ENCODE measurements at regions not wholly inside any gene's neighbourhood (a gene's known extent, or its start where the extent isn't known, plus 50 kb on each side); places are given as distances from the start of the nearest gene placed in this dataset.

DNA sequence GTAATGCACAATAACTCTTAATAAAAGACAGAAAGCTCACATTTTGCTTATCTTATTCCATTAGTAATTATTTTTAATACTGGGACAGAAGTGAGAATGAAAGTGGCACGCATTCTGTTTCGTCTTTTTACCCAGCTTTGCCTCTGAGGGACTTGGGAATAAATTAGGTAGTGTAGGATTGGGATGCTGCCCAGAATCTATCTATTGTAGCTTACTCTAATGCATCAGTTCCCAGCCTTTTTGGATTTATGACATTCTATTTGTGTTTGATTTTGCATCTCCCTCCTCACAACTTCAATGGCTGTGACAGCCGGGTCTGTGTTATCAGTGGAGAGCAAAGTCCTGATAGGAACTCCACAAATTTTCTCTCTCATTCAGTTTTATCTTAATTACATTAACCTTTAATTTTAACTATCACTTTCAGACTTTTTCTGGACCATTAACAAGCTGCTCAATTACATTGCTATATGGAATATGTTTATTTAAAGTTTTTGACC, 62.9 kb upstream of the TULP4 start:
- Histone ChIP-seq H3K36me3 (ENCODE audit: insufficient read depth, low read length, poor library complexity, severe bottlenecking) (no peaks in the 10 kb centered on the region), H3K9me3 (ENCODE audit: low read depth, low read length, poor library complexity, severe bottlenecking) (no peaks in the 10 kb centered on the region), H3K4me1 (ENCODE audit: insufficient read depth, low read length, poor library complexity, severe bottlenecking) (peaks cover 6% of the 10 kb centered on the region), H3K4me3 (ENCODE audit: low read depth, low read length, poor library complexity, severe bottlenecking) (no peak overlapping the region), H3K27ac (ENCODE audit: low read depth, low read length, poor library complexity, severe bottlenecking) (no peak overlapping the region), H3K27me3 (replicated peaks; ENCODE audit: insufficient read depth, low read depth, low read length, poor library complexity) (no peaks in the 10 kb centered on the region)
- CTCF ChIA-PET: no interaction called here
- no peak for TF ChIP-seq EZH2 (IDR thresholded peaks at IDR 0.05; ENCODE audit: borderline replicate concordance, low read depth, low read length, poor library complexity, severe bottlenecking)
- TF ChIP-seq, protein P1, sequence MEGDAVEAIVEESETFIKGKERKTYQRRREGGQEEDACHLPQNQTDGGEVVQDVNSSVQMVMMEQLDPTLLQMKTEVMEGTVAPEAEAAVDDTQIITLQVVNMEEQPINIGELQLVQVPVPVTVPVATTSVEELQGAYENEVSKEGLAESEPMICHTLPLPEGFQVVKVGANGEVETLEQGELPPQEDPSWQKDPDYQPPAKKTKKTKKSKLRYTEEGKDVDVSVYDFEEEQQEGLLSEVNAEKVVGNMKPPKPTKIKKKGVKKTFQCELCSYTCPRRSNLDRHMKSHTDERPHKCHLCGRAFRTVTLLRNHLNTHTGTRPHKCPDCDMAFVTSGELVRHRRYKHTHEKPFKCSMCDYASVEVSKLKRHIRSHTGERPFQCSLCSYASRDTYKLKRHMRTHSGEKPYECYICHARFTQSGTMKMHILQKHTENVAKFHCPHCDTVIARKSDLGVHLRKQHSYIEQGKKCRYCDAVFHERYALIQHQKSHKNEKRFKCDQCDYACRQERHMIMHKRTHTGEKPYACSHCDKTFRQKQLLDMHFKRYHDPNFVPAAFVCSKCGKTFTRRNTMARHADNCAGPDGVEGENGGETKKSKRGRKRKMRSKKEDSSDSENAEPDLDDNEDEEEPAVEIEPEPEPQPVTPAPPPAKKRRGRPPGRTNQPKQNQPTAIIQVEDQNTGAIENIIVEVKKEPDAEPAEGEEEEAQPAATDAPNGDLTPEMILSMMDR (conservative IDR thresholded peaks at IDR 0.05; ENCODE audit: low read depth, low read length): no peak
- POLR2A ChIA-PET (ENCODE audit: low non-redundant PET): no interaction called here
- DNase-seq (ENCODE audit: low spot score): no peak
- BruUV-seq (replicated peaks): no TSS peak
- intact Hi-C loops (cut with micrococcal nuclease; ENCODE audit: unreplicated experiment): no loop called here

DNA sequence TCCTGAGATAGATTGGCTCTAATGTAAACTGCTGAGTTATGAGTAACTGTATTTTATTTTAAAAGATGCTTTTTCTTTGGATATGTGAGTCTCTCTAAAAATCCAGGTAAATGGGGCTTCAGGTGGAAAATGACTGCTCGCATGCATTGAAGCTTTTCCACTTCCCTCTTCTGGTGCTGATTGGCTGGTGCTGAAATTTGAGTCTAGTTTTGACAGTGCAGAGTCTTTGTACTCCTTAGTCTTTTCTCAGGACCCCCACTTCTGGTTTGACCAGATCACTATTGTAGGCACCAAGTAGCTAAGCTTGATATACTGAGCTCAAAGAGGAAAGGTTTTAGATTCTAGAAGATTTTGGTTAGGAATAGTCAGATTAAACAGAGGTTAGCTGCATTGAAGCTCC, 60.7 kb upstream of the TULP4 start:
- no peaks in the 10 kb centered on the region for H3K36me3 ChIP-seq (ENCODE audit: insufficient read depth, low read length, poor library complexity, severe bottlenecking)
- ChIA-PET POLR2A (ENCODE audit: low non-redundant PET) (no interaction called here), CTCF (no interaction called here)
- TF ChIP-seq, protein P1 (conservative IDR thresholded peaks at IDR 0.05; ENCODE audit: low read depth, low read length): no peak
- TF ChIP-seq EZH2 (IDR thresholded peaks at IDR 0.05; ENCODE audit: borderline replicate concordance, low read depth, low read length, poor library complexity, severe bottlenecking): no peak
- no peak overlapping the region for H3K4me3 ChIP-seq (ENCODE audit: low read depth, low read length, poor library complexity, severe bottlenecking)
- no peaks in the 10 kb centered on the region for H3K9me3 ChIP-seq (ENCODE audit: low read depth, low read length, poor library complexity, severe bottlenecking)
- peaks cover 17% of the 10 kb centered on the region for H3K4me1 ChIP-seq (ENCODE audit: insufficient read depth, low read length, poor library complexity, severe bottlenecking)
- no peak overlapping the region for H3K27ac ChIP-seq (ENCODE audit: low read depth, low read length, poor library complexity, severe bottlenecking)
- intact Hi-C loops (cut with micrococcal nuclease; ENCODE audit: unreplicated experiment): no loop called here
- H3K27me3 ChIP-seq (replicated peaks; ENCODE audit: insufficient read depth, low read depth, low read length, poor library complexity): no peaks in the 10 kb centered on the region
- DNase-seq (ENCODE audit: low spot score): no peak
- no TSS peak for BruUV-seq (replicated peaks)

DNA sequence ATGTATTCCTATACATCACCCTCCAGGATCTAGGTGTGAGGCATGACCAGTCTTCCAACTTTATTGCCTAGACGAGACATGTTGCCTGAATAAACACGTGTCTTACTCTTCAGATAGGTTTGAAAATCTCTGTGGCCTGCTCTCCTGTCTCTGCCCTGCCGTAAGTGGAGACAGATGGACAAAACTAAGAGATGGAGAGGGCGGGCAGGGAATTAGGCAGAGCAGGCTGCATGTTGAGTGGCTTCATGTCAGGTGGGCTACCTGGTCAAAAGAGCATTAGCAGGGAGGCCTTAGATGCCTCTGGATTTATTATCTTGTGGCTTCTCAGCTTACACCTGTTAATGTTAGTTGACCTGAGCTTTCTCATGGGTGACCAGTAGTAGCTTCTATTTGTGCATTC, 59.0 kb upstream of the TULP4 start:
- Histone ChIP-seq H3K9me3 (ENCODE audit: low read depth, low read length, poor library complexity, severe bottlenecking) (no peaks in the 10 kb centered on the region), H3K36me3 (ENCODE audit: insufficient read depth, low read length, poor library complexity, severe bottlenecking) (no peaks in the 10 kb centered on the region), H3K27ac (ENCODE audit: low read depth, low read length, poor library complexity, severe bottlenecking) (no peak overlapping the region), H3K4me1 (ENCODE audit: insufficient read depth, low read length, poor library complexity, severe bottlenecking) (peaks cover 12% of the 10 kb centered on the region), H3K4me3 (ENCODE audit: low read depth, low read length, poor library complexity, severe bottlenecking) (no peak overlapping the region), H3K27me3 (replicated peaks; ENCODE audit: insufficient read depth, low read depth, low read length, poor library complexity) (no peaks in the 10 kb centered on the region)
- DNase-seq (ENCODE audit: low spot score): no peak
- ChIA-PET CTCF (no interaction called here), POLR2A (ENCODE audit: low non-redundant PET) (no interaction called here)
- intact Hi-C loops (cut with micrococcal nuclease; ENCODE audit: unreplicated experiment): no loop called here
- no peak for TF ChIP-seq EZH2 (IDR thresholded peaks at IDR 0.05; ENCODE audit: borderline replicate concordance, low read depth, low read length, poor library complexity, severe bottlenecking)
- TF ChIP-seq, protein P1 (conservative IDR thresholded peaks at IDR 0.05; ENCODE audit: low read depth, low read length): no peak
- BruUV-seq (replicated peaks): no TSS peak
